ENCODE measurements at regions not wholly inside any gene's neighbourhood (a gene's known extent, or its start where the extent isn't known, plus 50 kb on each side); places are given as distances from the start of the nearest gene placed in this dataset.
"Not testable (repeated sequence)": the region's sequence is repeated elsewhere in the genome, so short reads cannot be mapped to it uniquely, and the experiment has no call there.

- no peak for DNase-seq (ENCODE audit: low read depth)
- H3K4me3 ChIP-seq (ENCODE audit: low read depth, low read length), result no peak overlapping the region
- no peak for TF ChIP-seq CTCF (conservative IDR thresholded peaks at IDR 0.05; ENCODE audit: low read depth, low read length)
Measured at GRCh38 chr6:73929405-73929804, 233.4 kb downstream of the CD109 start.

- no peak for TF ChIP-seq CTCF (conservative IDR thresholded peaks at IDR 0.05; ENCODE audit: low read depth, low read length)
- no peak for DNase-seq (ENCODE audit: low read depth)
- no peak overlapping the region for H3K4me3 ChIP-seq (ENCODE audit: low read depth, low read length)
Measured at GRCh38 chr6:73927421-73927820, 231.4 kb downstream of the CD109 start.

- not testable (repeated sequence) for H3K4me3 ChIP-seq (ENCODE audit: low read depth, low read length); DNase-seq (ENCODE audit: low read depth)
Measured at GRCh38 chr6:73925703-73926102, 229.7 kb downstream of the CD109 start.

- no peak for DNase-seq (ENCODE audit: low read depth)
- no peak for TF ChIP-seq CTCF (conservative IDR thresholded peaks at IDR 0.05; ENCODE audit: low read depth, low read length)
- H3K4me3 ChIP-seq (ENCODE audit: low read depth, low read length), result no peak overlapping the region
Measured at GRCh38 chr6:73923905-73924485, 228.0 kb downstream of the CD109 start.

GRCh38 chr6:73903155-73903554, 207.2 kb downstream of the CD109 start:
- no peak overlapping the region for H3K4me3 ChIP-seq (ENCODE audit: low read depth, low read length)
- DNase-seq (ENCODE audit: low read depth), result no peak
- TF ChIP-seq CTCF (conservative IDR thresholded peaks at IDR 0.05; ENCODE audit: low read depth, low read length), result no peak

GRCh38 chr6:73901986-73902385, 206.0 kb downstream of the CD109 start:
- no peak overlapping the region for H3K4me3 ChIP-seq (ENCODE audit: low read depth, low read length)
- no peak for TF ChIP-seq CTCF (conservative IDR thresholded peaks at IDR 0.05; ENCODE audit: low read depth, low read length)
- DNase-seq (ENCODE audit: low read depth), result no peak

GRCh38 chr6:73901311-73901710, 205.3 kb downstream of the CD109 start:
- no peak for DNase-seq (ENCODE audit: low read depth)
- H3K4me3 ChIP-seq (ENCODE audit: low read depth, low read length), result no peak overlapping the region
- TF ChIP-seq CTCF (conservative IDR thresholded peaks at IDR 0.05; ENCODE audit: low read depth, low read length), result no peak
